HUES6 (cell line): ENCODE measurements at regions not wholly inside any gene's neighbourhood (a gene's known extent, or its start where the extent isn't known, plus 50 kb on each side); places are given as distances from the start of the nearest gene placed in this dataset.
"Not testable (repeated sequence)": the region's sequence is repeated elsewhere in the genome, so short reads cannot be mapped to it uniquely, and the experiment has no call there.

Experiments
- H3K27ac ChIP-seq: 2 replicates; pipeline ENCODE4 v1.7.0; 2013; ENCODE audit warnings: low read depth, mild to moderate bottlenecking, low read length, inconsistent platforms
- H3K27me3 ChIP-seq: 2 replicates; pipeline ENCODE4 v1.6.1; 2013; ENCODE audit warnings: low read length; ENCODE audit not compliant: control insufficient read depth, insufficient read depth
- H3K36me3 ChIP-seq: 2 replicates; pipeline ENCODE4 v1.6.1; 2013; ENCODE audit warnings: low read length; ENCODE audit not compliant: control insufficient read depth, insufficient read depth
- H3K4me1 ChIP-seq: 2 replicates; pipeline ENCODE4 v1.6.1; 2013; ENCODE audit warnings: low read length; ENCODE audit not compliant: control insufficient read depth, insufficient read depth
- H3K4me3 ChIP-seq: 2 replicates; pipeline ENCODE4 v1.5.1; 2013; ENCODE audit warnings: low read depth, low read length
- H3K9ac ChIP-seq: one replicate; pipeline ENCODE4 v1.6.1; 2013; ENCODE audit warnings: mild to moderate bottlenecking, low read length
- H3K9me3 ChIP-seq: 2 replicates; pipeline ENCODE4 v1.6.1; 2013; ENCODE audit warnings: low read depth, low read length; ENCODE audit not compliant: control insufficient read depth, insufficient read depth

- Histone ChIP-seq H3K27me3 (no peaks in the 10 kb centered on the region), H3K9ac (no peak overlapping the region), H3K36me3 (no peaks in the 10 kb centered on the region), H3K27ac (no peak overlapping the region), H3K9me3 (no peaks in the 10 kb centered on the region), H3K4me3 (no peak overlapping the region), H3K4me1 (peaks cover 21% of the 10 kb centered on the region; the same call in 1 of the 2 replicates)
Measured at GRCh38 chr2:186328838-186329237, 157.2 kb upstream of the ZC3H15 start.

- Histone ChIP-seq H3K4me1 (peaks cover 21% of the 10 kb centered on the region; the same call in 1 of the 2 replicates), H3K27me3 (no peaks in the 10 kb centered on the region), H3K9me3 (no peaks in the 10 kb centered on the region), H3K9ac (no peak overlapping the region), H3K4me3 (no peak overlapping the region), H3K36me3 (no peaks in the 10 kb centered on the region), H3K27ac (no peak overlapping the region)
Measured at GRCh38 chr2:186330050-186330449, 156.0 kb upstream of the ZC3H15 start.

- H3K27ac ChIP-seq = no peak overlapping the region
- H3K9me3 ChIP-seq = no peaks in the 10 kb centered on the region
- H3K4me1 ChIP-seq = no peaks in the 10 kb centered on the region
- H3K4me3 ChIP-seq = no peak overlapping the region
- no peak overlapping the region for H3K9ac ChIP-seq
- H3K36me3 ChIP-seq = no peaks in the 10 kb centered on the region
- no peaks in the 10 kb centered on the region for H3K27me3 ChIP-seq
Measured at GRCh38 chr2:186339716-186340115, 146.3 kb upstream of the ZC3H15 start.

GRCh38 chr2:186342029-186342428 lies 144.0 kb upstream of the ZC3H15 start:
- Histone ChIP-seq H3K4me3 (no peak overlapping the region), H3K36me3 (no peaks in the 10 kb centered on the region), H3K9me3 (no peaks in the 10 kb centered on the region), H3K27me3 (no peaks in the 10 kb centered on the region), H3K4me1 (no peaks in the 10 kb centered on the region; the same call in 1 of the 2 replicates), H3K9ac (no peak overlapping the region), H3K27ac (no peak overlapping the region)

GRCh38 chr2:186345745-186346144 lies 140.3 kb upstream of the ZC3H15 start:
- H3K36me3 ChIP-seq = no peaks in the 10 kb centered on the region
- H3K4me3 ChIP-seq = no peak overlapping the region
- no peaks in the 10 kb centered on the region; the same call in 1 of the 2 replicates for H3K4me1 ChIP-seq
- no peaks in the 10 kb centered on the region for H3K9me3 ChIP-seq
- H3K27me3 ChIP-seq = no peaks in the 10 kb centered on the region
- no peak overlapping the region for H3K27ac ChIP-seq
- H3K9ac ChIP-seq = no peak overlapping the region

GRCh38 chr2:186346216-186346615 lies 139.8 kb upstream of the ZC3H15 start:
- Histone ChIP-seq H3K9ac (no peak overlapping the region), H3K4me3 (no peak overlapping the region), H3K27ac (no peak overlapping the region), H3K27me3 (no peaks in the 10 kb centered on the region), H3K36me3 (no peaks in the 10 kb centered on the region), H3K4me1 (no peaks in the 10 kb centered on the region; the same call in 1 of the 2 replicates), H3K9me3 (no peaks in the 10 kb centered on the region)

- no peaks in the 10 kb centered on the region; the same call in 1 of the 2 replicates for H3K4me1 ChIP-seq
- H3K36me3 ChIP-seq = no peaks in the 10 kb centered on the region
- H3K9me3 ChIP-seq = peaks cover 3% of the 10 kb centered on the region; the same call in 1 of the 2 replicates
- H3K27me3 ChIP-seq = no peaks in the 10 kb centered on the region
- H3K9ac ChIP-seq = no peak overlapping the region
- H3K4me3 ChIP-seq = no peak overlapping the region
- no peak overlapping the region for H3K27ac ChIP-seq
Measured at GRCh38 chr2:186347472-186347871, 138.6 kb upstream of the ZC3H15 start.

- Histone ChIP-seq H3K9ac (no peak overlapping the region), H3K27me3 (no peaks in the 10 kb centered on the region), H3K36me3 (no peaks in the 10 kb centered on the region), H3K4me3 (no peak overlapping the region), H3K4me1 (no peaks in the 10 kb centered on the region; the same call in 1 of the 2 replicates), H3K9me3 (peaks cover 6% of the 10 kb centered on the region), H3K27ac (no peak overlapping the region)
Measured at GRCh38 chr2:186348200-186348599, 137.9 kb upstream of the ZC3H15 start.

GRCh38 chr2:186349508-186349907 lies 136.6 kb upstream of the ZC3H15 start:
- H3K9me3 ChIP-seq = peaks cover 18% of the 10 kb centered on the region
- no peaks in the 10 kb centered on the region for H3K36me3 ChIP-seq
- no peak overlapping the region for H3K27ac ChIP-seq
- H3K9ac ChIP-seq = no peak overlapping the region
- no peak overlapping the region for H3K4me3 ChIP-seq
- H3K27me3 ChIP-seq = no peaks in the 10 kb centered on the region
- no peaks in the 10 kb centered on the region; the same call in 1 of the 2 replicates for H3K4me1 ChIP-seq

GRCh38 chr2:186354160-186354559 lies 131.9 kb upstream of the ZC3H15 start:
- H3K27ac ChIP-seq, H3K27me3 ChIP-seq, H3K4me1 ChIP-seq, H3K36me3 ChIP-seq, H3K9ac ChIP-seq, H3K4me3 ChIP-seq: not testable (repeated sequence)
- peaks cover 20% of the 10 kb centered on the region for H3K9me3 ChIP-seq

GRCh38 chr2:186365406-186365805 lies 120.7 kb upstream of the ZC3H15 start:
- Histone ChIP-seq H3K27ac (no peak overlapping the region), H3K36me3 (no peaks in the 10 kb centered on the region), H3K27me3 (no peaks in the 10 kb centered on the region), H3K9me3 (no peaks in the 10 kb centered on the region), H3K4me3 (no peak overlapping the region), H3K9ac (no peak overlapping the region), H3K4me1 (no peaks in the 10 kb centered on the region)

GRCh38 chr2:186379052-186379451 lies 107.0 kb upstream of the ZC3H15 start:
- Histone ChIP-seq H3K27me3 (no peaks in the 10 kb centered on the region), H3K36me3 (no peaks in the 10 kb centered on the region), H3K9ac (no peak overlapping the region), H3K4me3 (no peak overlapping the region), H3K27ac (no peak overlapping the region), H3K9me3 (peaks cover 15% of the 10 kb centered on the region), H3K4me1 (no peaks in the 10 kb centered on the region)
